ENCODE measurements at regions not wholly inside any gene's neighbourhood (a gene's known extent, or its start where the extent isn't known, plus 50 kb on each side); places are given as distances from the start of the nearest gene placed in this dataset.

- Histone ChIP-seq H3K27me3 (ENCODE audit: insufficient read depth) (no peaks in the 10 kb centered on the region), H3K79me2 (replicated peaks; ENCODE audit: insufficient read depth) (no peaks in the 10 kb centered on the region), H4K20me1 (replicated peaks; ENCODE audit: insufficient read depth) (no peaks in the 10 kb centered on the region), H3F3A (replicated peaks; ENCODE audit: low read depth) (no peaks in the 10 kb centered on the region), H3K4me3 (no peak overlapping the region), H3K9me2 (ENCODE audit: insufficient read depth) (no peaks in the 10 kb centered on the region), H3K4me2 (no peak overlapping the region), H3K27ac (ENCODE audit: low read depth) (no peak overlapping the region), H3K4me1 (ENCODE audit: insufficient read depth) (no peaks in the 10 kb centered on the region), H3K36me3 (ENCODE audit: insufficient read depth) (no peaks in the 10 kb centered on the region), H2AFZ (no peak overlapping the region)
- ATAC-seq (no peak), DNase-seq (ENCODE audit: low spot score) (no peak)
- H3K4me1 Mint-ChIP-seq: no peaks in the 10 kb centered on the region
- H3K36me3 Mint-ChIP-seq (ENCODE audit: low read depth): no peaks in the 10 kb centered on the region
- no peaks in the 10 kb centered on the region for H3K9me3 Mint-ChIP-seq
- no peak overlapping the region for H3K27ac Mint-ChIP-seq
- no peaks in the 10 kb centered on the region for H3K27me3 Mint-ChIP-seq (ENCODE audit: insufficient read depth, low read depth, poor library complexity)
- TF ChIP-seq JUNB (IDR thresholded peaks at IDR 0.05; ENCODE audit: unreplicated experiment) (no peak), NANOG (IDR thresholded peaks at IDR 0.05; ENCODE audit: borderline replicate concordance) (no peak), ZNF462 (CRISPR knock-in tag; IDR thresholded peaks at IDR 0.05) (no peak), CTCF (conservative IDR thresholded peaks at IDR 0.05; ENCODE audit: low read depth in 2 of 2) (no peak), STAT1 (IDR thresholded peaks at IDR 0.05; ENCODE audit: unreplicated experiment) (no peak), EZH2phosphoT487 (IDR thresholded peaks at IDR 0.05; ENCODE audit: unreplicated experiment) (no peak)
- no peak overlapping the region for H3K4me3 Mint-ChIP-seq
Measured at GRCh38 chr9:1332156-1332555, 282.0 kb downstream of the DMRT2 start.

Data from GM23338 (cell line).